K562 (cell line): ENCODE measurements at regions not wholly inside any gene's neighbourhood (a gene's known extent, or its start where the extent isn't known, plus 50 kb on each side); places are given as distances from the start of the nearest gene placed in this dataset.

Source experiments
- ATAC-seq: fragments of 200-7000 bp; cut with Tn5 transposase; 3 replicates; pipeline ENCODE4 v1.9.1; 2020; ENCODE audit warnings: moderate library complexity
- BruUV-seq: library from RNA; stranded (reverse); fragments of 400-500 nt; replicated peaks from 2 replicates; lab custom pipeline; 2021; lab: Mats Ljungman, UMichigan
- CTCF ChIA-PET: fragments of 300-600 bp; formaldehyde crosslinking; extraction: SDS; loops from one replicate; lab custom pipeline; 2021; ENCODE audit warnings: low intra/inter-chr PET ratio; lab: Yijun Ruan, JAX
- POLR2A ChIA-PET: fragments of 300-600, 350-650 bp; sonication (Branson Sonifier 250); formaldehyde crosslinking; extraction: SDS; loops from one replicate; lab custom pipeline; 2021; ENCODE audit warnings: antibody characterized with exemption, inconsistent platforms; lab: Yijun Ruan, JAX
- DNase-seq, 4 experiments: peaks; one replicate each; pipeline versions ENCODE4 v3.0.0 to v3.0.0-alpha.2; 2011 to 2018; ENCODE audit warnings: low spot score in 3 of 4, mixed read lengths in 3 of 4; ENCODE audit errors: extremely low read depth in 1 of 4
- FAIRE-seq: peaks from 2 replicates; lab custom pipeline; 2011; peaks lifted over from hg19 to GRCh38; lab: Jason Lieb, UNC
- H2AFZ ChIP-seq: 2 replicates; pipeline ENCODE4 v1.6.0; 2011; ENCODE audit warnings: low read depth, low read length, control low read depth, inconsistent platforms
- H3K27ac ChIP-seq: fragments of 200-600 bp; 3 replicates; pipeline ENCODE4 v1.8.0; 2011; ENCODE audit warnings: low read depth, mild to moderate bottlenecking, control low read depth, inconsistent platforms, low read length, moderate library complexity, mixed read lengths; ENCODE audit errors: extremely low read depth
- H3K27me3 ChIP-seq, 2 experiments: fragments of 300-600 bp in 1 of 2; 2 replicates in 1 of 2; 3 replicates in 1 of 2; pipeline versions ENCODE4 v1.6.0 to v1.8.0; 2011; ENCODE audit warnings: inconsistent platforms in 2 of 2, low read length in 2 of 2, mild to moderate bottlenecking in 1 of 2, mixed read lengths in 1 of 2, moderate library complexity in 1 of 2; ENCODE audit not compliant: control insufficient read depth in 2 of 2, insufficient read depth in 2 of 2
- H3K36me3 ChIP-seq: fragments of 300-600 bp; 3 replicates; pipeline ENCODE4 v1.8.0; 2011; ENCODE audit warnings: mild to moderate bottlenecking, low read length, inconsistent platforms; ENCODE audit not compliant: control insufficient read depth, insufficient read depth
- H3K4me1 ChIP-seq, 2 experiments: fragments of 200-600 bp in 1 of 2; replicated peaks in 1 of 2; 2 replicates in 1 of 2; 3 replicates in 1 of 2; pipeline versions ENCODE4 v1.5.1 to v1.8.0; 2011; ENCODE audit warnings: inconsistent platforms in 2 of 2, low read length in 2 of 2, mild to moderate bottlenecking in 1 of 2, mixed read lengths in 1 of 2, moderate library complexity in 1 of 2; ENCODE audit not compliant: control insufficient read depth in 2 of 2, insufficient read depth in 2 of 2
- H3K4me2 ChIP-seq: 2 replicates; pipeline ENCODE4 v1.6.1; 2011; ENCODE audit warnings: low read length, control low read depth, inconsistent platforms, mixed read lengths; ENCODE audit not compliant: insufficient read depth
- H3K4me3 ChIP-seq: fragments of 200-600 bp; sonication (generic), shearing (Covaris generic); 2 replicates; pipeline ENCODE4 v1.5.1; 2016; ENCODE audit warnings: control low read depth, inconsistent platforms
- H3K79me2 ChIP-seq: fragments of 200-600 bp; 3 replicates; pipeline ENCODE4 v1.8.0; 2011; ENCODE audit warnings: low read length, inconsistent platforms; ENCODE audit not compliant: control insufficient read depth, insufficient read depth
- H3K9ac ChIP-seq, 2 experiments: 2 replicates each; pipeline versions ENCODE4 v1.6.0 to v1.6.1; 2011; ENCODE audit warnings: low read depth in 2 of 2, low read length in 2 of 2, control low read depth in 1 of 2, inconsistent platforms in 1 of 2, mild to moderate bottlenecking in 1 of 2, mixed read lengths in 1 of 2; ENCODE audit not compliant: insufficient read depth in 1 of 2
- H3K9me1 ChIP-seq: one replicate; pipeline ENCODE4 v1.6.0; 2011; ENCODE audit warnings: inconsistent platforms, mild to moderate bottlenecking, low read length, moderate library complexity; ENCODE audit not compliant: control insufficient read depth, insufficient read depth
- H3K9me3 ChIP-seq: replicated peaks from 2 replicates; pipeline ENCODE4 v1.5.1; 2011; ENCODE audit warnings: low read depth, low read length, inconsistent platforms; ENCODE audit not compliant: control insufficient read depth, insufficient read depth
- H4K20me1 ChIP-seq: replicated peaks from 2 replicates; pipeline ENCODE4 v1.6.1; 2011; ENCODE audit warnings: low read length, inconsistent platforms, mixed read lengths; ENCODE audit not compliant: control insufficient read depth, insufficient read depth
- BRD4 ChIP-seq: fragments of 200-600 bp; sonication (generic); IDR thresholded peaks from 2 replicates; pipeline ENCODE4 v1.6.1; 2017; ENCODE audit warnings: inconsistent platforms
- GTF2E2 ChIP-seq: fragments of 200-800 bp; sonication (Bioruptor generic); IDR thresholded peaks from 2 replicates; pipeline ENCODE4 v1.6.1; 2016; ENCODE audit warnings: missing genetic modification characterization, missing compliant biosample characterization
- HDGF ChIP-seq: fragments of 450-650 bp; IDR thresholded peaks from 2 replicates; pipeline ENCODE4 v1.6.1; 2016
- KDM5B ChIP-seq: fragments of 200-600 bp; sonication (generic); IDR thresholded peaks from 2 replicates; pipeline ENCODE4 v1.6.1; 2012; ENCODE audit warnings: low read depth, mild to moderate bottlenecking, moderate library complexity, low read length, control low read depth, inconsistent platforms; ENCODE audit not compliant: insufficient replicate concordance
- NR1H2 ChIP-seq: sonication (generic); formaldehyde crosslinking; IDR thresholded peaks from 2 replicates; pipeline ENCODE4 v1.4.0; 2020; ENCODE audit warnings: mild to moderate bottlenecking, missing genetic modification reagents
- PHF8 ChIP-seq: fragments of 200-600 bp; sonication (generic); IDR thresholded peaks from 2 replicates; pipeline ENCODE4 v1.6.1; 2012; ENCODE audit warnings: mixed run types, mild to moderate bottlenecking, inconsistent platforms, low read length, moderate library complexity, borderline replicate concordance
- TAF7 ChIP-seq: fragments of 450-650 bp; IDR thresholded peaks from 2 replicates; pipeline ENCODE4 v1.6.1; 2016; ENCODE audit warnings: missing genetic modification characterization, missing compliant biosample characterization
- ZNF3 ChIP-seq: fragments of 250-450 bp; sonication (Bioruptor Pico); IDR thresholded peaks from 2 replicates; pipeline ENCODE4 v1.5.0; 2021; ENCODE audit warnings: mild to moderate bottlenecking, moderate library complexity
- WGBS: fragments of 100-300 bp; shearing (Covaris generic); methylation state at CpG from one replicate; pipeline ENCODE4 v1.1.6; 2016; ENCODE audit warnings: low coverage, mixed read lengths; ENCODE audit not compliant: insufficient coverage; ENCODE audit errors: missing lambda C conversion rate; 5-methylcytosine and 5-hydroxymethylcytosine counted together
- in situ Hi-C: fragments of 300-500 bp; cut with MboI; formaldehyde crosslinking; loops from 4 replicates; pipeline ENCODE4 v1.15.0; 2018; ENCODE audit warnings: inconsistent platforms, mixed read lengths
- intact Hi-C: fragments of 100-400 bp; cut with micrococcal nuclease; formaldehyde crosslinking; loops from 2 replicates; pipeline ENCODE4 v1.14.2; 2022
- TF ChIP-seq, protein P1 (sequence below): IDR thresholded peaks from 2 replicates; pipeline ENCODE4 v1.6.1; 2012; ENCODE audit warnings: low read depth, low read length, improper control_type of control experiment, borderline replicate concordance
- TF ChIP-seq, protein P2 (sequence below): fragments of 150-350 bp; conservative IDR thresholded peaks from 2 replicates; pipeline ENCODE4 v1.6.1; 2014; ENCODE audit warnings: low read length
- TF ChIP-seq, protein P3 (sequence below): fragments of 450-650 bp; IDR thresholded peaks from 2 replicates; pipeline ENCODE4 v1.6.1; 2017; ENCODE audit warnings: mild to moderate bottlenecking, moderate library complexity

DNA sequence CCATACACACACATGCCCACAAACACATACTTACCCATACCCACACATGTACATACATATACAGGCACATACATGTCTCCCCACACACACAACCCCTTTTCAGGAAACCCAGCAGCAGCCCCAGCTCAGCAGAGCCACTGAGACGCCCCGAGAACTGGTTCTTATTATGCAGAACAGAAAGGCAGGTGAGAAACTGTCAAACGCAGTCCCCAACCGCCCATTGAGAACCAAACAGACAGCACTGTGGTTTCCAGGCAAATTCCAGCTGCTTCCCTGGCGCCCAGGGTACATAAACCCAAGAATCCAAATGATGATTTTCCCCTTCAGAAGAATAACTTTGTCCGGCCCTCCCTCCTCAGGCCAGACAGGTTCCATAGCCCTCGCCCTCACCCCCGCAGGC, 366.6 kb upstream of the ZMIZ1 start:
- CTCF ChIA-PET = no interaction called here
- H2AFZ ChIP-seq = no peak overlapping the region
- no peaks in the 10 kb centered on the region for H3K9me3 ChIP-seq
- no peaks in the 10 kb centered on the region for H3K9me1 ChIP-seq
- POLR2A ChIA-PET = interaction anchor here (0.9 to 1.3 kb wide), 2 partner anchors 9 to 16 kb away, joined by 3 to 6 read pairs; no protein-coding TSS in a partner anchor
- ATAC-seq (no peak), DNase-seq (no peak), FAIRE-seq (no peak)
- BruUV-seq = no TSS peak
- in situ Hi-C loops (no loop called here), intact Hi-C loops (no loop called here)
- WGBS = 1% methylated on average over 8 of the region's 8 CpGs
- H3K9ac ChIP-seq = no peak overlapping the region
- no peaks in the 10 kb centered on the region for H3K4me1 ChIP-seq
- no peak overlapping the region for H3K27ac ChIP-seq
- 0 out of 2 replicates have a peak, but pooled peaks cover 3% of the 10 kb centered on the region for H4K20me1 ChIP-seq
- no peaks in the 10 kb centered on the region for H3K79me2 ChIP-seq
- H3K36me3 ChIP-seq = no peaks in the 10 kb centered on the region
- no peak overlapping the region for H3K4me3 ChIP-seq
- H3K4me2 ChIP-seq = no peak overlapping the region
- H3K27me3 ChIP-seq = peaks cover 18 to 47% of the 10 kb centered on the region in 2 experiments
- TF ChIP-seq, protein P1, sequence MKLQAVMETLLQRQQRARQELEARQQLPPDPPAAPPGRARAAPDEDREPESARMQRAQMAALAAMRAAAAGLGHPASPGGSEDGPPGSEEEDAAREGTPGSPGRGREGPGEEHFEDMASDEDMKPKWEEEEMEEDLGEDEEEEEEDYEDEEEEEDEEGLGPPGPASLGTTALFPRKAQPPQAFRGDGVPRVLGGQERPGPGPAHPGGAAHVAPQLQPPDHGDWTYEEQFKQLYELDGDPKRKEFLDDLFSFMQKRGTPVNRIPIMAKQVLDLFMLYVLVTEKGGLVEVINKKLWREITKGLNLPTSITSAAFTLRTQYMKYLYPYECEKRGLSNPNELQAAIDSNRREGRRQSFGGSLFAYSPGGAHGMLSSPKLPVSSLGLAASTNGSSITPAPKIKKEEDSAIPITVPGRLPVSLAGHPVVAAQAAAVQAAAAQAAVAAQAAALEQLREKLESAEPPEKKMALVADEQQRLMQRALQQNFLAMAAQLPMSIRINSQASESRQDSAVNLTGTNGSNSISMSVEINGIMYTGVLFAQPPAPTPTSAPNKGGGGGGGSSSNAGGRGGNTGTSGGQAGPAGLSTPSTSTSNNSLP = no peak
- TF ChIP-seq NR1H2 (CRISPR knock-in tag) (no peak), PHF8 (no peak), GTF2E2 (no peak), TAF7 (tag) (no peak), BRD4 (no peak), HDGF (no peak), KDM5B (no peak), ZNF3 (CRISPR knock-in tag) (no peak)
- TF ChIP-seq, protein P2, sequence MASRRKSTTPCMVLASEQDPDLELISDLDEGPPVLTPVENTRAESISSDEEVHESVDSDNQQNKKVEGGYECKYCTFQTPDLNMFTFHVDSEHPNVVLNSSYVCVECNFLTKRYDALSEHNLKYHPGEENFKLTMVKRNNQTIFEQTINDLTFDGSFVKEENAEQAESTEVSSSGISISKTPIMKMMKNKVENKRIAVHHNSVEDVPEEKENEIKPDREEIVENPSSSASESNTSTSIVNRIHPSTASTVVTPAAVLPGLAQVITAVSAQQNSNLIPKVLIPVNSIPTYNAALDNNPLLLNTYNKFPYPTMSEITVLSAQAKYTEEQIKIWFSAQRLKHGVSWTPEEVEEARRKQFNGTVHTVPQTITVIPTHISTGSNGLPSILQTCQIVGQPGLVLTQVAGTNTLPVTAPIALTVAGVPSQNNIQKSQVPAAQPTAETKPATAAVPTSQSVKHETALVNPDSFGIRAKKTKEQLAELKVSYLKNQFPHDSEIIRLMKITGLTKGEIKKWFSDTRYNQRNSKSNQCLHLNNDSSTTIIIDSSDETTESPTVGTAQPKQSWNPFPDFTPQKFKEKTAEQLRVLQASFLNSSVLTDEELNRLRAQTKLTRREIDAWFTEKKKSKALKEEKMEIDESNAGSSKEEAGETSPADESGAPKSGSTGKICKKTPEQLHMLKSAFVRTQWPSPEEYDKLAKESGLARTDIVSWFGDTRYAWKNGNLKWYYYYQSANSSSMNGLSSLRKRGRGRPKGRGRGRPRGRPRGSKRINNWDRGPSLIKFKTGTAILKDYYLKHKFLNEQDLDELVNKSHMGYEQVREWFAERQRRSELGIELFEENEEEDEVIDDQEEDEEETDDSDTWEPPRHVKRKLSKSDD = no peak
- TF ChIP-seq, protein P3, sequence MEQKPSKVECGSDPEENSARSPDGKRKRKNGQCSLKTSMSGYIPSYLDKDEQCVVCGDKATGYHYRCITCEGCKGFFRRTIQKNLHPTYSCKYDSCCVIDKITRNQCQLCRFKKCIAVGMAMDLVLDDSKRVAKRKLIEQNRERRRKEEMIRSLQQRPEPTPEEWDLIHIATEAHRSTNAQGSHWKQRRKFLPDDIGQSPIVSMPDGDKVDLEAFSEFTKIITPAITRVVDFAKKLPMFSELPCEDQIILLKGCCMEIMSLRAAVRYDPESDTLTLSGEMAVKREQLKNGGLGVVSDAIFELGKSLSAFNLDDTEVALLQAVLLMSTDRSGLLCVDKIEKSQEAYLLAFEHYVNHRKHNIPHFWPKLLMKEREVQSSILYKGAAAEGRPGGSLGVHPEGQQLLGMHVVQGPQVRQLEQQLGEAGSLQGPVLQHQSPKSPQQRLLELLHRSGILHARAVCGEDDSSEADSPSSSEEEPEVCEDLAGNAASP = no peak
